HEK293 (cell line): ENCODE measurements at regions not wholly inside any gene's neighbourhood (a gene's known extent, or its start where the extent isn't known, plus 50 kb on each side); places are given as distances from the start of the nearest gene placed in this dataset.

Source experiments
- CTCF ChIA-PET: fragments of 350-600 bp; formaldehyde crosslinking; extraction: SDS; loops from one replicate; lab custom pipeline; 2021; ENCODE audit warnings: antibody characterized with exemption; lab: Yijun Ruan, JAX
- POLR2A ChIA-PET: fragments of 300-600 bp; formaldehyde crosslinking; extraction: SDS; loops from one replicate; lab custom pipeline; 2020; ENCODE audit warnings: antibody characterized with exemption, inconsistent platforms; lab: Yijun Ruan, JAX
- H3K27ac ChIP-seq: fragments of 200-500 bp; sonication (Bioruptor generic); 2 replicates; pipeline ENCODE4 v1.5.1; 2014; ENCODE audit warnings: low read depth, low read length, control low read depth, inconsistent platforms; ENCODE audit errors: extremely low read depth
- H3K36me3 ChIP-seq, 2 experiments: fragments of 200-500 bp in 1 of 2; sonication (Bioruptor generic) in 1 of 2; 1 replicate in 1 of 2; 2 replicates in 1 of 2; pipeline ENCODE4 v1.5.1; 2014 to 2017; ENCODE audit warnings: inconsistent platforms in 2 of 2, low read length in 2 of 2; ENCODE audit not compliant: control insufficient read depth in 2 of 2, insufficient read depth in 1 of 2
- H3K4me1 ChIP-seq: fragments of 200-500 bp; sonication (Bioruptor generic); 2 replicates; pipeline ENCODE4 v1.5.1; 2014; ENCODE audit warnings: mild to moderate bottlenecking, low read length, inconsistent platforms; ENCODE audit not compliant: control insufficient read depth, insufficient read depth
- H3K4me3 ChIP-seq: 2 replicates; pipeline ENCODE4 v1.5.1; 2011; ENCODE audit warnings: low read depth, mild to moderate bottlenecking, control low read depth, low read length, moderate library complexity
- H3K9me3 ChIP-seq: fragments of 200-500 bp; sonication (Bioruptor generic); 2 replicates; pipeline ENCODE4 v1.5.1; 2014; ENCODE audit warnings: low read depth, low read length, inconsistent platforms; ENCODE audit not compliant: control insufficient read depth, insufficient read depth
- EGR2 ChIP-seq: fragments of 450-650 bp; formaldehyde crosslinking; IDR thresholded peaks from 2 replicates; pipeline ENCODE4 v1.5.1; 2016; ENCODE audit warnings: low read depth, missing biosample characterization, missing genetic modification characterization
- GFI1B ChIP-seq: fragments of 450-650 bp; formaldehyde crosslinking; IDR thresholded peaks from 2 replicates; pipeline ENCODE4 v1.5.1; 2016; ENCODE audit warnings: missing biosample characterization, missing genetic modification characterization
- GLI4 ChIP-seq: fragments of 450-650 bp; formaldehyde crosslinking; IDR thresholded peaks from 2 replicates; pipeline ENCODE4 v1.5.1; 2016; ENCODE audit warnings: missing biosample characterization, missing genetic modification characterization
- IKZF3 ChIP-seq: fragments of 450-650 bp; IDR thresholded peaks from 2 replicates; pipeline ENCODE4 v1.5.0; 2018; ENCODE audit warnings: missing biosample characterization, mild to moderate bottlenecking, missing genetic modification characterization, moderate library complexity
- KLF1 ChIP-seq: fragments of 450-650 bp; formaldehyde crosslinking; IDR thresholded peaks from 2 replicates; pipeline ENCODE4 v1.5.1; 2016; ENCODE audit warnings: missing biosample characterization, missing genetic modification characterization
- KLF7 ChIP-seq: fragments of 450-650 bp; formaldehyde crosslinking; IDR thresholded peaks from 2 replicates; pipeline ENCODE4 v1.5.1; 2016; ENCODE audit warnings: missing biosample characterization, missing genetic modification characterization, borderline replicate concordance
- PRDM1 ChIP-seq: fragments of 450-650 bp; formaldehyde crosslinking; IDR thresholded peaks from 2 replicates; pipeline ENCODE4; 2016; ENCODE audit warnings: missing biosample characterization, missing genetic modification characterization
- PRDM6 ChIP-seq: fragments of 450-650 bp; formaldehyde crosslinking; IDR thresholded peaks from 2 replicates; pipeline ENCODE4 v1.5.1; 2017; ENCODE audit warnings: missing biosample characterization, missing genetic modification characterization
- SETDB1 ChIP-seq: IDR thresholded peaks from one replicate; pipeline ENCODE4 v1.6.1; 2017; ENCODE audit warnings: mild to moderate bottlenecking, low read length, moderate library complexity, mixed read lengths; ENCODE audit not compliant: insufficient read length
- SP2 ChIP-seq: fragments of 450-650 bp; formaldehyde crosslinking; IDR thresholded peaks from 2 replicates; pipeline ENCODE4 v1.5.1; 2016; ENCODE audit warnings: missing biosample characterization, missing genetic modification characterization
- ZBTB21 ChIP-seq: fragments of 450-650 bp; formaldehyde crosslinking; IDR thresholded peaks from 2 replicates; pipeline ENCODE4 v1.5.1; 2017; ENCODE audit warnings: missing biosample characterization, missing genetic modification characterization
- ZBTB7A ChIP-seq: fragments of 450-650 bp; formaldehyde crosslinking; IDR thresholded peaks from 2 replicates; pipeline ENCODE4 v1.5.1; 2016; ENCODE audit warnings: low read depth, missing biosample characterization, missing genetic modification characterization
- ZFP69B ChIP-seq: fragments of 450-650 bp; formaldehyde crosslinking; IDR thresholded peaks from 2 replicates; pipeline ENCODE4 v1.5.1; 2016; ENCODE audit warnings: missing biosample characterization, missing genetic modification characterization
- ZNF112 ChIP-seq: fragments of 450-650 bp; formaldehyde crosslinking; IDR thresholded peaks from 2 replicates; pipeline ENCODE4 v1.5.0; 2017; ENCODE audit warnings: missing biosample characterization, missing genetic modification characterization
- ZNF121 ChIP-seq: fragments of 450-650 bp; formaldehyde crosslinking; IDR thresholded peaks from 2 replicates; pipeline ENCODE4 v1.5.1; 2016; ENCODE audit warnings: missing biosample characterization, missing genetic modification characterization
- ZNF140 ChIP-seq: fragments of 450-650 bp; formaldehyde crosslinking; IDR thresholded peaks from 2 replicates; pipeline ENCODE4 v1.5.1; 2016; ENCODE audit warnings: missing biosample characterization, missing genetic modification characterization
- ZNF335 ChIP-seq: fragments of 450-650 bp; formaldehyde crosslinking; conservative IDR thresholded peaks from 2 replicates; pipeline ENCODE4 v1.5.1; 2016; ENCODE audit warnings: missing biosample characterization, missing genetic modification characterization
- ZNF391 ChIP-seq: fragments of 450-650 bp; formaldehyde crosslinking; IDR thresholded peaks from 2 replicates; pipeline ENCODE4 v1.5.1; 2016; ENCODE audit warnings: low read depth, missing biosample characterization, missing genetic modification characterization, borderline replicate concordance
- ZNF394 ChIP-seq: fragments of 450-650 bp; formaldehyde crosslinking; IDR thresholded peaks from 2 replicates; pipeline ENCODE4 v1.5.1; 2016; ENCODE audit warnings: missing biosample characterization, missing genetic modification characterization, mild to moderate bottlenecking, moderate library complexity, borderline replicate concordance
- ZNF514 ChIP-seq: fragments of 450-650 bp; formaldehyde crosslinking; IDR thresholded peaks from 2 replicates; pipeline ENCODE4 v1.5.1; 2016; ENCODE audit warnings: missing biosample characterization, missing genetic modification characterization
- ZNF654 ChIP-seq: fragments of 450-650 bp; formaldehyde crosslinking; IDR thresholded peaks from 2 replicates; pipeline ENCODE4 v1.5.1; 2016; ENCODE audit warnings: low read depth, missing biosample characterization, missing genetic modification characterization
- ZNF664 ChIP-seq: fragments of 450-650 bp; formaldehyde crosslinking; IDR thresholded peaks from 2 replicates; pipeline ENCODE4 v1.5.1; 2016; ENCODE audit warnings: missing biosample characterization, missing genetic modification characterization
- ZNF701 ChIP-seq: fragments of 450-650 bp; formaldehyde crosslinking; IDR thresholded peaks from 2 replicates; pipeline ENCODE4 v1.5.1; 2016; ENCODE audit warnings: missing biosample characterization, missing genetic modification characterization
- ZNF768 ChIP-seq: fragments of 450-650 bp; formaldehyde crosslinking; IDR thresholded peaks from 2 replicates; pipeline ENCODE4 v1.5.1; 2018; ENCODE audit warnings: missing biosample characterization, mild to moderate bottlenecking, missing genetic modification characterization
- TF ChIP-seq, protein P1 (sequence below): fragments of 450-650 bp; formaldehyde crosslinking; IDR thresholded peaks from 2 replicates; pipeline ENCODE4 v1.5.1; 2016; ENCODE audit warnings: missing biosample characterization, missing genetic modification characterization
- TF ChIP-seq, protein P2 (sequence below): fragments of 450-650 bp; formaldehyde crosslinking; IDR thresholded peaks from 2 replicates; pipeline ENCODE4 v1.5.1; 2016; ENCODE audit warnings: missing biosample characterization, missing genetic modification characterization
- TF ChIP-seq, protein P3 (sequence below): fragments of 450-650 bp; formaldehyde crosslinking; IDR thresholded peaks from 2 replicates; pipeline ENCODE4 v1.5.1; 2016; ENCODE audit warnings: missing biosample characterization, missing genetic modification characterization, borderline replicate concordance

GRCh38 chr12:14256555-14257169 lies 108.8 kb upstream of the ATF7IP start (continued):
- TF ChIP-seq, protein P1, sequence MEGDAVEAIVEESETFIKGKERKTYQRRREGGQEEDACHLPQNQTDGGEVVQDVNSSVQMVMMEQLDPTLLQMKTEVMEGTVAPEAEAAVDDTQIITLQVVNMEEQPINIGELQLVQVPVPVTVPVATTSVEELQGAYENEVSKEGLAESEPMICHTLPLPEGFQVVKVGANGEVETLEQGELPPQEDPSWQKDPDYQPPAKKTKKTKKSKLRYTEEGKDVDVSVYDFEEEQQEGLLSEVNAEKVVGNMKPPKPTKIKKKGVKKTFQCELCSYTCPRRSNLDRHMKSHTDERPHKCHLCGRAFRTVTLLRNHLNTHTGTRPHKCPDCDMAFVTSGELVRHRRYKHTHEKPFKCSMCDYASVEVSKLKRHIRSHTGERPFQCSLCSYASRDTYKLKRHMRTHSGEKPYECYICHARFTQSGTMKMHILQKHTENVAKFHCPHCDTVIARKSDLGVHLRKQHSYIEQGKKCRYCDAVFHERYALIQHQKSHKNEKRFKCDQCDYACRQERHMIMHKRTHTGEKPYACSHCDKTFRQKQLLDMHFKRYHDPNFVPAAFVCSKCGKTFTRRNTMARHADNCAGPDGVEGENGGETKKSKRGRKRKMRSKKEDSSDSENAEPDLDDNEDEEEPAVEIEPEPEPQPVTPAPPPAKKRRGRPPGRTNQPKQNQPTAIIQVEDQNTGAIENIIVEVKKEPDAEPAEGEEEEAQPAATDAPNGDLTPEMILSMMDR (tag by site-specific recombination) = peak; percentile 33; the same call in 1 of the 2 replicates
- TF ChIP-seq ZNF654 (tag by site-specific recombination) (peak; percentile 70), ZNF335 (tag by site-specific recombination) (no peak), PRDM6 (tag by site-specific recombination) (0 out of 2 replicates have a peak, but pooled peaks have one; percentile 24), ZNF768 (tag by site-specific recombination) (no peak), GLI4 (tag by site-specific recombination) (no peak), IKZF3 (tag by site-specific recombination) (no peak), ZNF701 (tag by site-specific recombination) (no peak), PRDM1 (no peak), SETDB1 (peak; percentile 53), ZNF514 (tag by site-specific recombination) (no peak), ZBTB21 (tag by site-specific recombination) (no peak), ZNF394 (tag by site-specific recombination) (no peak)
- TF ChIP-seq, protein P2, sequence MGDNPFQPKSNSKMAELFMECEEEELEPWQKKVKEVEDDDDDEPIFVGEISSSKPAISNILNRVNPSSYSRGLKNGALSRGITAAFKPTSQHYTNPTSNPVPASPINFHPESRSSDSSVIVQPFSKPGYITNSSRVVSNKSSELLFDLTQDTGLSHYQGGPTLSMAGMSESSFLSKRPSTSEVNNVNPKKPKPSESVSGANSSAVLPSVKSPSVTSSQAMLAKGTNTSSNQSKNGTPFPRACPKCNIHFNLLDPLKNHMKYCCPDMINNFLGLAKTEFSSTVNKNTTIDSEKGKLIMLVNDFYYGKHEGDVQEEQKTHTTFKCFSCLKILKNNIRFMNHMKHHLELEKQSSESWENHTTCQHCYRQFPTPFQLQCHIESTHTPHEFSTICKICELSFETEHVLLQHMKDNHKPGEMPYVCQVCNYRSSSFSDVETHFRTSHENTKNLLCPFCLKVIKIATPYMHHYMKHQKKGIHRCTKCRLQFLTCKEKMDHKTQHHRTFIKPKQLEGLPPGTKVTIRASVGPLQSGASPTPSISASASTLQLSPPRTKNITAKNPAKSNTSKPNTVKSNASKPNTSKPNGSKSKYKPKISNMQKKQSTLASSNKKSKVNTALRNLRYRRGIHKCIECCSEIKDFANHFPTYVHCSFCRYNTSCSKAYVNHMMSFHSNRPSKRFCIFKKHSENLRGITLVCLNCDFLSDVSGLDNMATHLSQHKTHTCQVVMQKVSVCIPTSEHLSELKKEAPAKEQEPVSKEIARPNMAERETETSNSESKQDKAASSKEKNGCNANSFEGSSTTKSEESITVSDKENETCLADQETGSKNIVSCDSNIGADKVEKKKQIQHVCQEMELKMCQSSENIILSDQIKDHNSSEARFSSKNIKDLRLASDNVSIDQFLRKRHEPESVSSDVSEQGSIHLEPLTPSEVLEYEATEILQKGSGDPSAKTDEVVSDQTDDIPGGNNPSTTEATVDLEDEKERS (tag by site-specific recombination) = no peak

DNA sequence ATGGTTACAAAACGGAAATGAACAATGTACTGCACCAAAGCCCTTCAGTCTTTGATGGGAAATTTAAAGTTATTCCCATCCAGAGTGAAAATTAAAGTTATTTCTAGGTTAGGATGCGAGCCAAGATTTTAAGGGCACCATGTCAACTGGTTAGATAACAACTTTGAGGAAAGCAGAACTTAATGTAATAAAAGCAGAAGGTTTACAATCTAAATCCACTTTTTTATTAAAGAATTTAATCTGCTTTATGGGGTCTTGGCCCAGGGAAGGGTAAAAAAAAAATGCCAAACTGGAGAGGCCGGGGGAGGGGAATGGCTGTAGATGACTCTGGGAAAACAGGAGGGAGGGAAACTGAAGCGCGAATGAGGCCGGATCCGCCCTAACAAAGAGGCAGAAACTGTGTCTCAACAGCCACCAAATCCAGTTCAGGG lies 108.2 kb upstream of the ATF7IP start:
- Histone ChIP-seq H3K4me1 (peaks cover 9% of the 10 kb centered on the region), H3K9me3 (no peaks in the 10 kb centered on the region), H3K4me3 (no peak overlapping the region), H3K36me3 (no peaks in the 10 kb centered on the region), H3K27ac (peak overlapping the region; percentile 48)
- ChIA-PET CTCF (interaction anchor here (0.6 to 2.3 kb wide), 5 partner anchors 59 to 196 kb away, joined by 3 to 14 read pairs (median 4); partner anchors contain the start of gene ATF7IP), POLR2A (interaction anchor here (0.6 to 2.2 kb wide), 7 partner anchors 64 to 546 kb away, joined by 3 to 26 read pairs (median 6); partner anchors contain the start of genes ATF7IP, C12orf60 and WBP11)
- TF ChIP-seq ZFP69B (no peak), GFI1B (tag by site-specific recombination) (no peak), ZNF664 (tag by site-specific recombination) (no peak), KLF7 (tag by site-specific recombination) (peak; percentile 47; the same call in 1 of the 2 replicates), SP2 (tag by site-specific recombination) (peak; percentile 52; the same call in 1 of the 2 replicates), ZNF768 (tag by site-specific recombination) (no peak), ZNF140 (tag by site-specific recombination) (no peak), ZBTB7A (tag by site-specific recombination) (no peak), KLF1 (peak; percentile 32; the same call in 1 of the 2 replicates), ZNF391 (tag by site-specific recombination) (no peak), GLI4 (tag by site-specific recombination) (no peak), ZNF112 (tag by site-specific recombination) (no peak), EGR2 (tag by site-specific recombination) (no peak), ZNF121 (no peak)
- TF ChIP-seq, protein P3, sequence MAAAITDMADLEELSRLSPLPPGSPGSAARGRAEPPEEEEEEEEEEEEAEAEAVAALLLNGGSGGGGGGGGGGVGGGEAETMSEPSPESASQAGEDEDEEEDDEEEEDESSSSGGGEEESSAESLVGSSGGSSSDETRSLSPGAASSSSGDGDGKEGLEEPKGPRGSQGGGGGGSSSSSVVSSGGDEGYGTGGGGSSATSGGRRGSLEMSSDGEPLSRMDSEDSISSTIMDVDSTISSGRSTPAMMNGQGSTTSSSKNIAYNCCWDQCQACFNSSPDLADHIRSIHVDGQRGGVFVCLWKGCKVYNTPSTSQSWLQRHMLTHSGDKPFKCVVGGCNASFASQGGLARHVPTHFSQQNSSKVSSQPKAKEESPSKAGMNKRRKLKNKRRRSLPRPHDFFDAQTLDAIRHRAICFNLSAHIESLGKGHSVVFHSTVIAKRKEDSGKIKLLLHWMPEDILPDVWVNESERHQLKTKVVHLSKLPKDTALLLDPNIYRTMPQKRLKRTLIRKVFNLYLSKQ = no peak
- TF ChIP-seq, protein P1 (tag by site-specific recombination) = no peak
